Posterior vena cava (tissue), 2 donors: ENCODE measurements at regions not wholly inside any gene's neighbourhood (a gene's known extent, or its start where the extent isn't known, plus 50 kb on each side); places are given as distances from the start of the nearest gene placed in this dataset.

Source experiments
- DNase-seq: peaks from one replicate; pipeline ENCODE4 v3.0.0-alpha.2; 2020; ENCODE audit warnings: low spot score
- intact Hi-C, 2 donors: fragments of 100-400 bp; cut with DNase I; formaldehyde crosslinking; loops; one replicate each; pipeline versions ENCODE4 v1.14.1 to v1.14.2; 2022 to 2023
- donor health status: DM: yes; HTN: yes; CAD: no.
- donor health status: DM: yes; HTN: yes; CAD: no.

DNA sequence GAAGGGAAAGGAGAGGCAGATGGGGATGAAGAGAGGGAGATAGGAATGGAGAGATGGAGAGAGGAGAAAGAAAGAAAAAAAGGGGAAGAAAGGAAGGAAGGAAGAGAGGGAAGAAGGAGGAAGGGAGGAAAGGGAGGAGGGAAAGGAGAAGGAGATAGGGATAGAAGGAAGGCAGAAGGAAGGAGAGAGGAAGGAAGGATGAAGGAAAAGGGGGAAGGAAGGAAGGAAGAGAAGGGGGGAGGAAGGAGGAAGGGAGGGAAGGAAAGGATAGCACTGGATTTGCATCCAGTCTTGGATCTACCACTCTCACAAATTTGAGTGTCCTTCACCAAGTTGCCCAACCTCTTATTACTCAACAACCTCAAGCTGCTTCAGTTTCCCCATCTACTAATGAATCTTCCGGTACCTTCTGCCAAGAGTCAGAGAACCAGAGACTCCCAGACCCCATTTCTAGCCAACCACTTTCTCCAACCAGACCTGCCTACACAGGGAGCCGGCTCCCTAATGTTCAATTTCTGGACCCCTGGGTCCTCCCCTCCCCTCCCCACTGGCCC, 79.7 kb upstream of the FOXP4 start:
- intact Hi-C loops: loop anchor here in 1 of 2 donors (10.0 kb wide), 1 partner anchor 128 kb away; no protein-coding TSS in a partner anchor
- DNase-seq: no peak

DNA sequence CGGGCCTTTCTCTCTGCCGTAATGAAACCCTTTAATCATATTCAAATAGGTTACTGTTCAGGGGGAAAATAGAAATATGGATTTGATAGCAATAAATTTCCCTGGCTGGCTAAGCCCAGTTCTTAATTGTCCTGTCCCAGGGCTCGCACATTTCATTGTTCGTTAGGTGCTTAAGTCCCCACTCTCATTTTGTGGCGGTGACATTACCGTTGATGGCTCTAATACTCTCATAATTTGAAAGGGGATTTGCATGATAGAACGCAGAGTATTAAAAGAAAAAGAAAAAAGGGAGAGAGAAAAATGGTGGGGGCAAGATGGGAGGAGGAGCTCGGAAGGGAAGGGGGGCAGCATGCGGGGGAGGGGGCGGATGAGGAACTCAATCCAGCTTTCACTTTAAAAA, 79.1 kb upstream of the FOXP4 start:
- DNase-seq: no peak
- intact Hi-C loops: loop anchor here in 1 of 2 donors (10.0 kb wide), 1 partner anchor 128 kb away; no protein-coding TSS in a partner anchor

DNA sequence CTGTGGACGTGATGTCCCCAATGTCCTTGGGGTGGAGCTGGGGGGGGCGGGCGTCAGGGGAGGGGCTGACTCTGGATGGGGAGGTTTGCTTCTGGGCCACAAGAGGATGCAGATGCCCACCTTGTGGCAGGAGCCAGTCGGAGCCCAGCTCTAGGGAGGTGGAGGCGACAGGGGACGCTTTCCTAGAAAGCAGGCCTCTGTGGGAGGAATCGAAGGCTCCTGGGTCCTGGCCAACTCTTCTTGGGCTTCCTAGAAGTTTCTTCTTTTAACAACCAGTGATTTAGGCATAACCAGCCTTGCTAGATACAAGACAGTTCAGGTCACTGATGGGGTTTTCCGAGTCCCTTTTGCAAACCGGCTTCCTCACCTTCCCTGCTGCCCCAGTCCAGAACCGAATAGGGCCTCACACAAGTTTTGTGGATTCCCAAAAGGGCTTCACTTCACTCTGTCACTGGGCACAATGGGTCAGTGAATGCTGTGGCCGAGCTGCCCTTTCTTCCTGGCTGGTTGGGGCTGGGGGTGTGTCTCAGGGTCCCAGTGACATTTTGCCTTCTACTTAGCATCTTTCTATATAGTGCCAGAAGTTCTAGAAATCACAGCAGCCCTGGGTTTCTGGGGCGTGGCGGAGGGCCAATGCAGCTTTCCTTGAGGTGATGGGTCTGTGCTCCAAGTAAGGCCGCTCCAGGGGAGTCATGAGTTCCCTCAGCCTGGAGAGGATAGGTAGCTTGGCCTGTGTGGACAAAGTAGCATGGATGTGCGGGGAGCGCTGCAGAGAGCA, 78.4 kb upstream of the FOXP4 start:
- DNase-seq: no peak
- intact Hi-C loops: loop anchor here in 1 of 2 donors (10.0 kb wide), 1 partner anchor 127 kb away; no protein-coding TSS in a partner anchor

DNA sequence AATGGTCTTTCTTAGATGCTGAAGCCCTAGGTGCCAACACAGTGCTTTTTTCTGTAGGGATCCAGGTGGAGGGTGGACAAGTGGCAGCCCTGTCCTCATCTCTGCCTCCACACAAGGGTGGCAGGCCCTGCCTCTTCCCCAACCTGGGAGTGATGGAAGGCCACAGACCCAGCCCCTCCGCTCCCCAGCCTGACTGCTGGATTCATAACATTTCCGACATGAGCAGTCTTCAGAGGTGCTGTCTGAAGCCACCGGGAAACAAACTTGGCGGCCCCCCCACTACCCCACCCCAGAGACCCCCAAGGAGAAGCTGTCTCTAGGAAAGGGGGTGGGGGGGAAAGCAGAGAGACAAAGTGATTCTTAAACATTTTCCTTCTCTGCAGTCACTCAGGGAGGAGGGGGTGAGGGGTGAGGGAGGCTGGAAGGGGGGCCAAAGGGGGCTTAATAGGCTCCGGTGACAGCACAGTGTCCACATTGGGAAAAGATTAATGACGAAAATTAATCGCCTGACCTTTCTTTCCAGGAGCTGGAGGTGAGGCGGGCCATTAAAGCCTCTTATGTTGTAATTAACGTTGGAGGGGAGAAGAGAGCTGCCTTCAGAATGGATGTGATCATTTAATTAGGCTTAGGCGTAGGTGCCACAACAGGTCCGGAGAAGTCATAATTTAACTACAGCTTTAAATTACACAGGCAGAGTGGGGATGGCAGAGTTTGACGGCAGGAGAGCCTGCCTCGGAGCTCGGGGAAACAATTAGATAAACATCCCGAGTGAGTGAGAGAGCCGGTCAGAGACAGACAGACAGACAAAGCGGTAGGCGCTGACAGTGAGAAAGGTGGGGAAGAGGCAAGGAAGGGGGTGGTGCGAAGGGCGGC, 76.8 kb upstream of the FOXP4 start:
- intact Hi-C loops: loop anchor here in 1 of 2 donors (10.0 kb wide), 1 partner anchor 125 kb away; no protein-coding TSS in a partner anchor
- no peak for DNase-seq

DNA sequence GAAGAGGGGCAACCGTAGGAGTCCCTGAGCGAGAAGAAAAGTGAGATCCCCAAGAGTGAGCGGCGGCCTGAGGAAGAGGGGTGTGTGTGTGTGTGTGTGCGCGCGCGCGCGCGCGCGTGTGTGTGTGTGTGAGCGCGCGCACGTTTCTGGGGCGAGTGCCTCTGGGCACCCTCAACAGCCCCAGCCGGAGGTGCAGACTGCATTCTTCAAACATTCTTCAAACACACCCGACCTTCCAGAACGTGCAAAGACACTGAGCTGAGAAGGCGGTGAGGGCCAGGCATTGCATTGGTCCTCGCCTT, 76.2 kb upstream of the FOXP4 start:
- intact Hi-C loops: no loop called here
- no peak for DNase-seq

DNA sequence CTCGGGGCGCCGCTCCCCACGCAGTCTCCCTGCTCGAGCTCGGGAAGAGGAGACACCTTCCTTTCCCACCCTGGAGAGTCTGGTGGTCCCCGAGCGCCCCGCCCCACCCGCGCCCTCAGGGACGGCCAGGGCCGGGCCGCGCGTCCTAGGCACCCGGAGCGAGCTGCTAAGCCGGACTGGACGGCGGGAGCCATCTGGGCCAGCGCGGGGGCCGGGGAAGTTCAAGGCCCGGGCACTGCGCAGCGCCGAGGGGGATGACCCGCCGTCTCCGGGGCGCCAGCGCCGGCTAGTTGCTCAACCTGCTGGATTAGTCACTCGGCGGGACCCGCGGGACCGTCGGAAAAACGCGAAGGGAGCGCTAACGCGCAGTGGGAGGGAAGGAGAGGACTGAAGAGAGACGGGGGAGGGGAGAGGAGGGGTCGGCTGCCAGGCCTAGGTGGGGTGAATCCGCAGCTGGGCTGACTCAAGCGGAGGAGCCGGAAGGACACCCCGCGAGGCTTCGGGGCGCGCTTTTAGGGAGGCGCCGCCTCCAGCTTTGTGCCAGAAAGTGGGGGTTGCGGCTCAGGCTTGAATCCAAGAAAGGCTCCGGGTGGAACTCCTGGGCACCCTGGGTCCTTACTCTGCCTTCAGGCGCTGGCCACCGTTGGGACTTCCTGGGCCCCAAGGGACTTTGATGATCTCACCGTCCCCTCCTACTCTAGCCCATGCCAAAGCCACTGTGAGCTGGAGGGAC, 75.7 kb upstream of the FOXP4 start:
- DNase-seq: peak; percentile 93
- intact Hi-C loops: no loop called here

DNA sequence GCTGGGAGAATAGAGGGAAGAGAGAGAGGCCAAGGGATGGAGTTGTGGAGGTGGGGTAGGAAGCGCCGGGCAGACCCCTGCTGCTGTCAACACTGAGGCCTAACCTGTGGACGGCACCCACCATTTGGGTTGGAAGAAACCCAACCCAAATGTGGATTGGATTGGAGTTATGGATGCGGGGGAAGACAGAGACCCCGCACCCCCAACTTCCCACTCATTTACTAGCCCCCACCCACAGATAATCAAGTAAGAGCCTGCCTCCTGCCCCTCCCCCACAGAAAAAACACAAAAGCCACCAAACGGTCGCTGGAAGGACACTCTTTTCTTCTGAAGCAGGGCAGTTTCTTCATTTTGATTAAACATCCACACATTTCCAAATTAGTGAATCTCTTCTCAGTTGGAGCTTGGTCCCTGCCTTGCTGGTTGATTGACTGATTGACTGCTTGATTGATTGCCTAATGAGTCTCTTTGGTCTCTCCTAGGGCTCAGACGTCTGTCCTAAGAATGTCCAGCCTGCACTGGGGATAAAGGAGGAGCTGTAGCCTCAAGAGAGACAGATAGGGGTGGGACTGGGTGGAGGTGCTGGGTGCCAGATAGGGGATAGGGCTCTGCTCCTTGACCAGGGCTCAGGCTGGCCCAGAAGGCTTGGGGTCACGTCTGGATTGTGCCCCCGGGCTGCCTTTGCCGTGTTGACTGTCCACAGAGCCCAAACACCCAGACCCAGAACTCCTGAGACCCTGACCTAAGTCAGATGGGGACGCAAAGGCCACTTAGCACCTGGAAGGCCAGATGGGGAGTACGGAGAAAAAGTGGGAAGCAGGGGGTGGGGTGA, 74.9 kb upstream of the FOXP4 start:
- intact Hi-C loops: no loop called here
- no peak for DNase-seq

DNA sequence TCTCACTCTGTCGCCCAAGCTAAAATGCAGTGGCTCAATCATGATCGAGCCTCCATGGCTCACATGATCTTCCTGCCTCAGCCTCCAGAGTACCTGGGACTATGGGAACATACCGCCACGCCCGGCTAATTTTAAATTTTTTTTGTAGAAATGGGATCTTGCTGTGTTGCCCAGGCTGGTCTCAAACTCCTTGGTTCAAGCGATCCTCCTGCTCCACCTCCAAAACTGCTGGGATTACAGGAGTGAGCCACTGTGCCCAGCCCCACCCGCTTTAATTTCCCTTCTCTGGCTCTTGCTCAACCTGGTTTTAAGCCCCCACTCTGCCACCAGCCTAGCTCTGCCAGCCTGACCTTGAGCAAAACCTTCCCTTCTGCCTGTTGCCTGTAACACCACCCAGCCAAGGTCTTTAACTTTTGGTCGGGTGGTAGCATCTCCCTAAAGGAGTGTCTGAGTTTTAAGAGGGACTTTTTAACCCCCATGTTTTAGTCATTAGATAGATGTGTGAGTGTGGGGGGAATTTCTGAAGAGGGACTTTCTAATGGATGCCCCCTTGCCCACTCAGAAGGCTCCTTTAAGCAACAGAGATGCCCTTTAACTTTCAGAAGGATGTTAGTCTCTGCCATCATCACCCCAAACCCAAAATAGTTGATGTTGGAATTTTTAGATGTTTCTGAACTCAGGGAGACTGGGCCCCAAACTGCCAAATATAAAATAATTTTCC, 71.8 kb upstream of the FOXP4 start:
- no peak for DNase-seq
- intact Hi-C loops: no loop called here

DNA sequence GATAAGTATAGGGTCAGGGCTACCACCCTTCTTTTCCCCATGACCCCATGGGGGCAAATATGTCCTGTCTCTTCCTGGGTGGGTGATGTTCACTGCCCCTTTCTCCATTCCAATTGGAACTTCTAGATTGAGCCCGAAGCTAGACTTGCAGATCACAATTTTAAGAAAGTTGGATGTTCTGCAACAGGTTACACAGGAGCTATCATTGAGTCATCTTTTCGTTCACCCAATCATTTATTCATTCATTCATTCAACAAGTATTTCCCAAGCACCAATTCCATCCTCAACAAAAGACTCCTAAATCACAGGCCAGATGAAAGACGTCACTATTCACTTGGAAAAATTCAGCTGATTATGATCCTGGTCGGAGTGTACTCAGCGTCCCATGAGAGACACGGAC, 71.0 kb upstream of the FOXP4 start:
- DNase-seq: no peak
- intact Hi-C loops: no loop called here

DNA sequence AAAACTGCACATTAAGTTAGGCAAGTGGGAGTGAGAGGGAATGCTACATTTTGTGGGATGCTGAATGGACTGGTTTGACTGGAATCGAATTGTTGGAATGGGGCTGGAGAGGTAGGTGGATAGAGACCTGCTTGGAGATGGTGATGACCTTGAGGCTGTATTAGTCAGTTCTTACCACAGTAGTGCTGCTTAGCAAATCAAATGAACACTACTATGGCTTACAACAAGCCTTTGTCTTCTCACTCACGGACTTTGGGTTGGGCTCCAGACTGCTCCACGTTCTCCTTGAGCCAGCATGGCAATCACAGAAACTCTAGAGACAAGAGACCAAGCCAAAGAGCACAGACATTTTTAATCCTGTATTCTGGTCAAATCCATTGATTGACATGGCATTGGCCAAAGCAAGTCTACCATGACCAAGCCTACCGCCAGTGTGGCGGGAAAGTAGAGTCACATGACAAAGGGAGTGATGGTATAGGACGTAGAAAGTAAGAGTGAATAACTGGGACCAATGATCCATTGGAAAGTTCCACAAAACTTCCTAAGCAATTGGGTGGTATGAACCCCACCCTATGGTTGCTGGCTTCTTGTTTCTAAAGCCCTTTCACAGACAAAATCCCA, 70.3 kb upstream of the FOXP4 start:
- DNase-seq: peak; percentile 11
- intact Hi-C loops: no loop called here

DNA sequence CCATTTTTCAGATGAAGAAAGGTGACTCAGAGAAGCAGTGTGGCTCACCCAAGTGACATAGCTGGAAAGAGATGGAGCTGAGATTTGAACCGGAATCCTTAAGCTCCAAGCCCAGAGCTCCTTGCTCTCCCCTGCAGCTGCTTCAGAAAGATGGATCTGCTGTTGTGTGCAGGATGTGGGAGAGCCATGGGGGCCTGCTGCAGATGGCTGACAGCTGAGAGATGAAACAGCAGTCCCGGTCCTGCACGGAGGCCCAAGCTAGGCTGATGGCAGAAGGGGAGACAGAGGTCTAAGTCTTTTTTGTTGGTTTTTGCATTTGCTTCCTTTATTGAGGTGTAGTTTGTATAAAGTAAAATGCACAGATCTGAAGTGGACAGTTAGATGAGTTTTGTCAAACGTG, 69.8 kb upstream of the FOXP4 start:
- intact Hi-C loops: no loop called here
- no peak for DNase-seq

DNA sequence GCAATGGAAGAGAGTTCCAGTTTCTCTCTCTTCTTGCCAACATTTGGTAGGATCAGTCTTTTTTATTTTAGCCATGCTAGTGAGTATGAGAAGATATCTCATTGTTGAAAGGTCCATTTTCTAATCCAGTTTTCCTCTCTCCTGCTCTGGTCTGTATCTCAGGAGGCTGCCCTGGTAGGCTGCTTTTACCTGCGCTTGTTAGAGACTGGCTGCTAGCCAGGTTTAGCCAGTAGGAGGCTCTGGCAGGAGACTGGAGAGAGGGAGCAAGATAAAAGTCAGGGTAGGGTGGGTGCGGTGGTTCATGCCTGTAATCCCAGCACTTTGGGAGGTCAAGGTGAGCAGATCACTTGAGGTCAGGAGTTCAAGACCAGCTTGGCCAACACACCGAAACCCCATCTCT, 68.6 kb upstream of the FOXP4 start:
- intact Hi-C loops: no loop called here
- no peak for DNase-seq

DNA sequence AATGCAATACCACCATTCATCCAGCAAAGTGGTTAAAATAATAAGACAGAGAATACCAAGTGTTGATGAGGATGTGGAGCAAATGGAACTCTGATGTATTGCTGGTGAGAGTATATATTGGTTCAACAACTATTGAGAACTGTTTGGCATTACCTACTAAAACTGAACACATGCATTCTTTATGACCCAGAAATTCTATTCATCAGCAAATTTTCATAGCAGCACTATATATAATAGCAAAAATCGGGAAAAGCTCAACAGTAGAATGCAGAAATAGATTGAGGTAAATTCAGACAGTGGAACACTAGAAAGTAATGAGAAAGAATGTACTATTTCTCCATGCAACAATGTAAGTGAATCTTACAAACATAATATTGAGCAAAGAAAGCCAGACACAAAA, 62.2 kb upstream of the FOXP4 start:
- intact Hi-C loops: no loop called here
- no peak for DNase-seq

DNA sequence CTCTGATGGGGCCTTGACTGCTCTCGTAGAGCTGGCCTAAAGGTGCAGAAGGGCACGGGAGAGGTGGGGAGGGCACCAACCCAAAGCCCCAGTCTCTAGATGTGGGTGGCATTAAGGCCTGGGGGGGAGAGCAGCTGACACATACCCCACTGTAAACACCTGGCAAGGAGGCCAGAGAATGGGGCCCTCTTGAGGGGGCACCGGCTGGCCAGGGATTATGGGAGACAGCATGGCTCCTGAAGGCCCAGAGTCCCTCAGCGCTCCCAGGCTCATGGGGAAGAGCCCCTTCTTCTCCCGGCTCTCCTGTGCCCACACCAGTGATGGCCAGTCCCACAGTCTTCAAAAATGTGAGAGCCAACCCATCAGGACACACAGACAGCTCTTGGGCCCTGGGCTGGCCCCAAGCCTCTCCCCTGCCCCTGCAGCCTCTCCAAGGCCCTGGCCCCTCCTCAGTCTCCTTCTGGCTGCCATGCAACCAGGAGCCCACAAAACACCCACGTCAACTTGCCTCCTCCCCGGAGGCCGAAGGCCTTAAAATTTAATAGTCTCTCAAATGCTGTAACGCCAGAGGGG, 58.2 kb upstream of the FOXP4 start:
- DNase-seq: no peak

DNA sequence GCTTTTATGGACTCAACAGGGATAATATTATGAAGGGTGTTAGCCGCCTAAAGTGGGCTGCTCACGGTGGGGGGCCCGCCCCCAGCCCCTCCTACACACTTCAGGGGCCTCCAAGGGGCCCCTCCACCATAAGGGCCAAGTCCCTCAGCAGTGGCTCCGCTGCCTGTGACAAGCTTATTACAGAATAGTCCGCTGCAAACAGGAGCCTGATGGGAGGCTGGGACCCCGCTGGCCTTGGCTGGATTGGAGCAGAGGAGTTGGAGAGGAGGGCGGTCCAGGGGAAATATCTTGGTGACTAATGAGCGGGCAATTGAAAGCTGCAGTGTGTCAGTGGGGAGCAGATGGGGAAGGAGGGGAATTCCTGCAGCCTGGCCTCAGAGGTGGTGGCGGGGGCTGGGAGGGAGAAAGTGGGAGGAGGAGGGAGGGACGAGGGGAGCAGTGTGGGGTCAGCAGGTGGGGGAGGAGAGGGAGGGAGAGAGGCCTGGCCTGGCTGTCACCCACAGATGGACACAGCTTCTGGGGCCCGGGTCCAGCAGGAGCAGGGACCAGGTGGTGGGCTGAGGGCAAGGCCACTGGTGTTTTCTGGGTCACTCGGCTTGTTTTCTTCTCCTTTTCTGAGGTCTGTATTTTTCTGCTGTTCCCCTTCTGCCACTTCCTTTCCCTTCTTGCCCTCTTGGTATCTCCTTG, 57.6 kb upstream of the FOXP4 start:
- intact Hi-C loops: no loop called here
- DNase-seq: no peak

More for the DNA sequence above, 58.2 kb upstream of the FOXP4 start:
- intact Hi-C loops: no loop called here

DNA sequence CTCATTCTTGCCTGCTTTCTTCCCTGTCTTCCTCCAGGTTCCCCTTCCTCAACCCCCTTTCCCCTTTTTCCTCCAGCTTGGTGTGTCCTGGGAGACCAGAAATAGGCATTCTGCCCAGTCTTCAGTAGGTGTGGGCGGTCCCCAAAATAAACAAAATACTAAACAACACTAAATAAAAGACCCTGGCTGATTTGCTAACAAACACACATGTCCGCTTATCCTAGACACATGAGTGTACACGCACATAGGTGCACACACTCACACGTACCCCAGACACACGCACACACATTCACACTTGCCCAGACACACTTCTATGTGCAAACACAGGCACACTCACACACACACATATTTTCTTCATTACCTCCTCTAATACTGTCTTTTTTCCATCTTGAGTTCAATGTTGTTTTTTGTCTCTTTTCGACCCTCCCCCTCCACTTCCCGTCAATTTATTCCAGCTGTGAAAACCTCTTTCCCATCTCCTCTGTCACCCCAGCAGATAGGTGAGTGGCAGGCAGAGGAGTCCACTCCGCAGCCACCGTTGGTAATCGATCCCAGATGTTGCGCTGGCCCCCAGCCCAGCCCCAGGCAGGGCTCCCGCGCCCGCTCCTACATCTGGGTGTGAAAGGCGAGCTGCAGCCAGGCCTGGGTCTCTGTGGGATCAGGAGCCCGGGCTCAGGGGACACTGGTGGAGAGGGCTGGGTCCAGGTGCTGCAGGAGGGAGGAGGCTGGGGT, 56.9 kb upstream of the FOXP4 start:
- no peak for DNase-seq
- intact Hi-C loops: no loop called here
